Mesendoderm (in vitro differentiated cells): ENCODE measurements at regions not wholly inside any gene's neighbourhood (a gene's known extent, or its start where the extent isn't known, plus 50 kb on each side); places are given as distances from the start of the nearest gene placed in this dataset.
"Not testable (repeated sequence)": the region's sequence is repeated elsewhere in the genome, so short reads cannot be mapped to it uniquely, and the experiment has no call there.

Experiments
- DNase-seq: peaks from one replicate; pipeline ENCODE4 v3.0.0; 2013
- H2AK5ac ChIP-seq: 2 replicates; pipeline ENCODE4 v1.6.1; 2013; ENCODE audit warnings: low read length, inconsistent platforms
- H2BK120ac ChIP-seq: 2 replicates; pipeline ENCODE4 v1.6.1; 2013; ENCODE audit warnings: low read depth, mild to moderate bottlenecking, low read length, moderate library complexity, mixed read lengths
- H2BK15ac ChIP-seq: replicated peaks from 2 replicates; pipeline ENCODE4 v1.6.1; 2013; ENCODE audit warnings: low read depth, mild to moderate bottlenecking, moderate library complexity
- H2BK5ac ChIP-seq: 2 replicates; pipeline ENCODE4 v1.6.1; 2013; ENCODE audit warnings: low read length, inconsistent platforms
- H3K18ac ChIP-seq: 2 replicates; pipeline ENCODE4 v1.6.1; 2013; ENCODE audit warnings: mild to moderate bottlenecking, low read length, mixed read lengths
- H3K23ac ChIP-seq: one replicate; pipeline ENCODE4 v1.6.1; 2013; ENCODE audit warnings: low read length
- H3K27ac ChIP-seq: 2 replicates; pipeline ENCODE4 v1.5.1; 2013; ENCODE audit warnings: low read depth, mild to moderate bottlenecking, inconsistent platforms, low read length, moderate library complexity
- H3K27me3 ChIP-seq: 2 replicates; pipeline ENCODE4 v1.6.1; 2013; ENCODE audit warnings: low read length, control low read depth, mild to moderate bottlenecking, inconsistent platforms; ENCODE audit not compliant: insufficient read depth, poor library complexity
- H3K36me3 ChIP-seq: 2 replicates; pipeline ENCODE4 v1.6.1; 2013; ENCODE audit warnings: low read length, inconsistent platforms; ENCODE audit not compliant: control insufficient read depth, insufficient read depth
- H3K4ac ChIP-seq: one replicate; pipeline ENCODE4 v1.6.1; 2013; ENCODE audit warnings: low read depth, mild to moderate bottlenecking, low read length, moderate library complexity
- H3K4me1 ChIP-seq: 2 replicates; pipeline ENCODE4 v1.6.1; 2013; ENCODE audit warnings: low read depth, low read length, inconsistent platforms; ENCODE audit not compliant: control insufficient read depth
- H3K4me2 ChIP-seq: 2 replicates; pipeline ENCODE4 v1.6.1; 2013; ENCODE audit warnings: low read length
- H3K4me3 ChIP-seq: 2 replicates; pipeline ENCODE4 v1.5.1; 2013; ENCODE audit warnings: mild to moderate bottlenecking, low read length
- H3K56ac ChIP-seq: one replicate; pipeline ENCODE4 v1.6.1; 2013; ENCODE audit warnings: low read length
- H3K79me1 ChIP-seq: 2 replicates; pipeline ENCODE4 v1.6.1; 2013; ENCODE audit warnings: low read length, inconsistent platforms
- H3K79me2 ChIP-seq: 2 replicates; pipeline ENCODE4 v1.6.1; 2013; ENCODE audit warnings: mild to moderate bottlenecking, low read length; ENCODE audit not compliant: control insufficient read depth, insufficient read depth
- H3K9ac ChIP-seq: 2 replicates; pipeline ENCODE4 v1.6.1; 2013; ENCODE audit warnings: low read length, inconsistent platforms
- H4K5ac ChIP-seq: one replicate; pipeline ENCODE4 v1.6.1; 2013; ENCODE audit warnings: low read length
- H4K8ac ChIP-seq: one replicate; pipeline ENCODE4 v1.6.1; 2013; ENCODE audit warnings: low read depth, mild to moderate bottlenecking, control low read depth, low read length, moderate library complexity
- WGBS: extraction: QIAGEN DNeasy Blood & Tissue Kit; methylation state at CpG from one replicate; pipeline ENCODE4 v1.1.7; 2013; ENCODE audit warnings: low lambda C conversion rate, missing lambda C conversion rate; ENCODE audit not compliant: insufficient coverage; ENCODE audit errors: extremely low coverage; 5-methylcytosine and 5-hydroxymethylcytosine counted together

GRCh38 chr4:117745379-117745778 is 288.9 kb upstream of the NDST3 start:
- H3K27me3 ChIP-seq, H3K27ac ChIP-seq, H2BK120ac ChIP-seq, H2BK5ac ChIP-seq, H2BK15ac ChIP-seq, H3K4me1 ChIP-seq, H3K9ac ChIP-seq, H3K18ac ChIP-seq, H3K56ac ChIP-seq, H3K4me3 ChIP-seq, H3K23ac ChIP-seq, H4K5ac ChIP-seq, H2AK5ac ChIP-seq, H3K36me3 ChIP-seq, H3K79me1 ChIP-seq, H4K8ac ChIP-seq, H3K79me2 ChIP-seq, H3K4me2 ChIP-seq, H3K4ac ChIP-seq, DNase-seq: not testable (repeated sequence)
- no CpG with 5 or more reads among the region's 1 CpG for WGBS

- WGBS: no CpG with 5 or more reads among the region's 1 CpG
- no peak overlapping the region for H2AK5ac ChIP-seq
- no peak overlapping the region for H3K56ac ChIP-seq
- H2BK120ac ChIP-seq: no peak overlapping the region
- no peak overlapping the region for H3K18ac ChIP-seq
- no peak overlapping the region for H3K4me3 ChIP-seq
- H2BK5ac ChIP-seq: no peak overlapping the region
- no peak overlapping the region for H3K27ac ChIP-seq
- H4K8ac ChIP-seq: no peak overlapping the region
- no peak for DNase-seq
- no peaks in the 10 kb centered on the region for H3K36me3 ChIP-seq
- H3K79me1 ChIP-seq: no peaks in the 10 kb centered on the region
- no peak overlapping the region for H3K23ac ChIP-seq
- H2BK15ac ChIP-seq: no peak overlapping the region
- H3K4me1 ChIP-seq: no peaks in the 10 kb centered on the region
- H3K9ac ChIP-seq: no peak overlapping the region
- H3K79me2 ChIP-seq: no peaks in the 10 kb centered on the region
- H3K27me3 ChIP-seq: no peaks in the 10 kb centered on the region
- no peak overlapping the region for H3K4ac ChIP-seq
- H3K4me2 ChIP-seq: no peak overlapping the region
- no peak overlapping the region for H4K5ac ChIP-seq
Observed at GRCh38 chr4:117755438-117755837, 278.8 kb upstream of the NDST3 start.

GRCh38 chr4:117768610-117769009 is 265.7 kb upstream of the NDST3 start:
- no peak overlapping the region for H3K27ac ChIP-seq
- no peak overlapping the region for H3K18ac ChIP-seq
- H3K9ac ChIP-seq: no peak overlapping the region
- no peaks in the 10 kb centered on the region for H3K4me1 ChIP-seq
- WGBS: no CpG with 5 or more reads among the region's 3 CpGs
- H3K79me1 ChIP-seq: no peaks in the 10 kb centered on the region
- H2BK5ac ChIP-seq: no peak overlapping the region
- H3K4me2 ChIP-seq: no peak overlapping the region
- no peak overlapping the region for H2BK15ac ChIP-seq
- H3K36me3 ChIP-seq: no peaks in the 10 kb centered on the region
- H3K27me3 ChIP-seq: no peaks in the 10 kb centered on the region
- H3K23ac ChIP-seq: no peak overlapping the region
- H4K5ac ChIP-seq: no peak overlapping the region
- H2BK120ac ChIP-seq: no peak overlapping the region
- H4K8ac ChIP-seq: no peak overlapping the region
- H3K4ac ChIP-seq: no peak overlapping the region
- no peak overlapping the region for H3K56ac ChIP-seq
- no peaks in the 10 kb centered on the region for H3K79me2 ChIP-seq
- H2AK5ac ChIP-seq: no peak overlapping the region
- no peak overlapping the region for H3K4me3 ChIP-seq
- no peak for DNase-seq

GRCh38 chr4:117770269-117771102 is 263.8 kb upstream of the NDST3 start:
- no CpG with 5 or more reads among the region's 3 CpGs for WGBS
- no peaks in the 10 kb centered on the region for H3K79me2 ChIP-seq
- no peak overlapping the region for H3K4me3 ChIP-seq
- no peak overlapping the region for H4K5ac ChIP-seq
- no peak overlapping the region for H3K18ac ChIP-seq
- H3K36me3 ChIP-seq: no peaks in the 10 kb centered on the region
- no peak overlapping the region for H3K4me2 ChIP-seq
- no peak overlapping the region for H3K9ac ChIP-seq
- H3K56ac ChIP-seq: peak overlapping the region; percentile 22
- H2BK120ac ChIP-seq: no peak overlapping the region
- H3K27ac ChIP-seq: no peak overlapping the region
- no peak overlapping the region for H2BK15ac ChIP-seq
- H3K79me1 ChIP-seq: no peaks in the 10 kb centered on the region
- H3K4ac ChIP-seq: no peak overlapping the region
- H4K8ac ChIP-seq: no peak overlapping the region
- no peak overlapping the region for H2BK5ac ChIP-seq
- H3K27me3 ChIP-seq: no peaks in the 10 kb centered on the region
- no peak for DNase-seq
- H3K4me1 ChIP-seq: no peaks in the 10 kb centered on the region
- H3K23ac ChIP-seq: no peak overlapping the region
- H2AK5ac ChIP-seq: no peak overlapping the region

GRCh38 chr4:117771647-117772337 is 262.5 kb upstream of the NDST3 start:
- no CpG with 5 or more reads among the region's 6 CpGs for WGBS
- peak; percentile 79 for DNase-seq

More at GRCh38 chr4:117771647-117772337, 262.5 kb upstream of the NDST3 start:
- Histone ChIP-seq H3K9ac (no peak overlapping the region), H3K4me3 (no peak overlapping the region), H3K56ac (no peak overlapping the region), H4K8ac (no peak overlapping the region), H3K36me3 (no peaks in the 10 kb centered on the region), H3K4me2 (no peak overlapping the region), H4K5ac (no peak overlapping the region), H3K18ac (no peak overlapping the region), H3K79me1 (no peaks in the 10 kb centered on the region), H2BK5ac (no peak overlapping the region), H3K27ac (no peak overlapping the region), H2BK15ac (no peak overlapping the region), H3K23ac (no peak overlapping the region), H3K27me3 (no peaks in the 10 kb centered on the region), H2AK5ac (no peak overlapping the region), H3K79me2 (no peaks in the 10 kb centered on the region), H3K4ac (no peak overlapping the region), H2BK120ac (no peak overlapping the region), H3K4me1 (no peaks in the 10 kb centered on the region)
